HEK293T (cell line): ENCODE measurements at regions not wholly inside any gene's neighbourhood (a gene's known extent, or its start where the extent isn't known, plus 50 kb on each side); places are given as distances from the start of the nearest gene placed in this dataset.
A peak's percentile ranks its signal among the peaks of the same experiment; 100 is the strongest.
"Not testable (repeated sequence)": the region's sequence is repeated elsewhere in the genome, so short reads cannot be mapped to it uniquely, and the experiment has no call there.

Experiments
- CTCF ChIA-PET: fragments of 350-600 bp; formaldehyde crosslinking; extraction: SDS; loops from one replicate; lab custom pipeline; 2021; ENCODE audit warnings: antibody characterized with exemption, inconsistent platforms; lab: Yijun Ruan, JAX
- POLR2A ChIA-PET: fragments of 350-600 bp; formaldehyde crosslinking; extraction: SDS; loops from one replicate; lab custom pipeline; 2020; ENCODE audit warnings: antibody characterized with exemption, inconsistent platforms; lab: Yijun Ruan, JAX
- DNase-seq: peaks from one replicate; pipeline ENCODE4 v3.0.0; 2012; ENCODE audit warnings: mixed read lengths; ENCODE audit errors: extremely low spot score
- ARNT ChIP-seq: fragments of 450-650 bp; IDR thresholded peaks from 2 replicates; pipeline ENCODE4 v1.6.1; 2017; ENCODE audit warnings: mild to moderate bottlenecking
- BHLHE40 ChIP-seq: fragments of 450-650 bp; IDR thresholded peaks from 2 replicates; pipeline ENCODE4 v1.6.1; 2016; ENCODE audit warnings: mild to moderate bottlenecking, moderate library complexity, borderline replicate concordance
- CTBP1 ChIP-seq: fragments of 450-650 bp; IDR thresholded peaks from 2 replicates; pipeline ENCODE4 v1.6.1; 2016; ENCODE audit warnings: borderline replicate concordance
- ELF4 ChIP-seq: fragments of 450-650 bp; IDR thresholded peaks from 2 replicates; pipeline ENCODE4 v1.6.1; 2017; ENCODE audit warnings: antibody characterized with exemption
- FOXK2 ChIP-seq: fragments of 450-650 bp; IDR thresholded peaks from 2 replicates; pipeline ENCODE4 v1.6.1; 2016; ENCODE audit warnings: mild to moderate bottlenecking
- FOXM1 ChIP-seq: fragments of 450-650 bp; IDR thresholded peaks from 2 replicates; pipeline ENCODE4 v1.6.1; 2017; ENCODE audit warnings: mild to moderate bottlenecking, borderline replicate concordance
- HDGF ChIP-seq: fragments of 450-650 bp; IDR thresholded peaks from 2 replicates; pipeline ENCODE4 v1.6.1; 2017; ENCODE audit warnings: antibody characterized with exemption, borderline replicate concordance
- L3MBTL2 ChIP-seq: fragments of 450-650 bp; conservative IDR thresholded peaks from 2 replicates; pipeline ENCODE4 v1.6.1; 2016; ENCODE audit warnings: mild to moderate bottlenecking
- LEF1 ChIP-seq: fragments of 450-650 bp; IDR thresholded peaks from 2 replicates; pipeline ENCODE4 v1.6.1; 2017; ENCODE audit warnings: mild to moderate bottlenecking, borderline replicate concordance
- SP1 ChIP-seq: fragments of 450-650 bp; IDR thresholded peaks from 2 replicates; pipeline ENCODE4 v1.6.1; 2017
- SUZ12 ChIP-seq: fragments of 450-650 bp; IDR thresholded peaks from 2 replicates; pipeline ENCODE4 v1.6.1; 2016; ENCODE audit warnings: mild to moderate bottlenecking
- TARDBP ChIP-seq: fragments of 450-650 bp; IDR thresholded peaks from 2 replicates; pipeline ENCODE4 v1.6.1; 2016

GRCh38 chr3:75380276-75380771, 283.8 kb upstream of the FRG2C start:
- no peak for DNase-seq
- CTCF ChIA-PET: no interaction called here
- POLR2A ChIA-PET: no interaction called here
- TF ChIP-seq SP1 (no peak), FOXK2 (no peak), LEF1 (no peak), FOXM1 (no peak), L3MBTL2 (no peak), BHLHE40 (no peak), CTBP1 (no peak), ARNT (no peak), ELF4 (no peak)

- DNase-seq, CTCF ChIA-PET, POLR2A ChIA-PET: not testable (repeated sequence)
These were observed 280.1 kb upstream of the FRG2C start for GRCh38 chr3:75384016-75384415.

- DNase-seq, POLR2A ChIA-PET, CTCF ChIA-PET: not testable (repeated sequence)
These were observed 275.5 kb upstream of the FRG2C start for GRCh38 chr3:75388486-75389124.

- CTCF ChIA-PET, DNase-seq, POLR2A ChIA-PET: not testable (repeated sequence)
These were observed 270.8 kb upstream of the FRG2C start for GRCh38 chr3:75393288-75393694.

GRCh38 chr3:75394102-75394501, 270.0 kb upstream of the FRG2C start:
- POLR2A ChIA-PET, DNase-seq, CTCF ChIA-PET: not testable (repeated sequence)

- CTCF ChIA-PET, DNase-seq, POLR2A ChIA-PET: not testable (repeated sequence)
These were observed 269.4 kb upstream of the FRG2C start for GRCh38 chr3:75394562-75395360.

GRCh38 chr3:75395580-75396315, 268.4 kb upstream of the FRG2C start:
- ChIA-PET POLR2A (no interaction called here), CTCF (no interaction called here)
- no peak for TF ChIP-seq TARDBP
- no peak for DNase-seq

GRCh38 chr3:75396316-75396802, 267.8 kb upstream of the FRG2C start:
- ChIA-PET CTCF (no interaction called here), POLR2A (no interaction called here)
- no peak for TF ChIP-seq HDGF
- no peak for TF ChIP-seq ELF4
- no peak for TF ChIP-seq SUZ12
- TF ChIP-seq L3MBTL2: no peak
- TF ChIP-seq ARNT: no peak
- no peak for DNase-seq

- DNase-seq, CTCF ChIA-PET, POLR2A ChIA-PET: not testable (repeated sequence)
These were observed 266.6 kb upstream of the FRG2C start for GRCh38 chr3:75397486-75397885.

- DNase-seq, POLR2A ChIA-PET: not testable (repeated sequence)
- CTCF ChIA-PET: interaction anchor here (1.0 kb wide), 1 partner anchor 128 kb away, joined by 4 read pairs; no protein-coding TSS in a partner anchor
These were observed 241.8 kb upstream of the FRG2C start for GRCh38 chr3:75422101-75422945.

GRCh38 chr3:75425379-75425778, 238.7 kb upstream of the FRG2C start:
- DNase-seq, POLR2A ChIA-PET, CTCF ChIA-PET: not testable (repeated sequence)

GRCh38 chr3:75427486-75427885, 236.6 kb upstream of the FRG2C start:
- DNase-seq, CTCF ChIA-PET, POLR2A ChIA-PET: not testable (repeated sequence)

GRCh38 chr3:75427906-75428305, 236.2 kb upstream of the FRG2C start:
- POLR2A ChIA-PET, CTCF ChIA-PET, DNase-seq: not testable (repeated sequence)

GRCh38 chr3:75429561-75430220, 234.4 kb upstream of the FRG2C start:
- CTCF ChIA-PET: interaction anchor here (0.6 to 1.2 kb wide), 3 partner anchors 10 to 141 kb away, joined by 3 to 5 read pairs (median 3); no protein-coding TSS in a partner anchor
- peak; percentile 21 for DNase-seq
- POLR2A ChIA-PET: not testable (repeated sequence)
